ENCODE measurements at regions not wholly inside any gene's neighbourhood (a gene's known extent, or its start where the extent isn't known, plus 50 kb on each side); places are given as distances from the start of the nearest gene placed in this dataset.
"Not testable (repeated sequence)": the region's sequence is repeated elsewhere in the genome, so short reads cannot be mapped to it uniquely, and the experiment has no call there.

- no peak for TF ChIP-seq CTCF (IDR thresholded peaks at IDR 0.05; ENCODE audit: insufficient read depth, missing control alignments)
- DNase-seq (ENCODE audit: insufficient read length, low spot score) (no peak), FAIRE-seq (no peak)
Measured at GRCh38 chr14:21780429-21781084, 106.9 kb upstream of the OR4E1 start.

- no peak for TF ChIP-seq CTCF (IDR thresholded peaks at IDR 0.05; ENCODE audit: insufficient read depth, missing control alignments)
- DNase-seq (ENCODE audit: insufficient read length, low spot score) (no peak), FAIRE-seq (no peak)
Measured at GRCh38 chr14:21771671-21772070, 98.1 kb upstream of the OR4E1 start.

GRCh38 chr14:21768875-21769257, 95.2 kb upstream of the OR4E1 start:
- TF ChIP-seq CTCF (IDR thresholded peaks at IDR 0.05; ENCODE audit: insufficient read depth, missing control alignments), result no peak
- FAIRE-seq (no peak), DNase-seq (ENCODE audit: insufficient read length, low spot score) (no peak)

GRCh38 chr14:21768116-21768874, 94.7 kb upstream of the OR4E1 start:
- FAIRE-seq, result no peak
- peak; percentile 54 for TF ChIP-seq CTCF (IDR thresholded peaks at IDR 0.05; ENCODE audit: insufficient read depth, missing control alignments)

GRCh38 chr14:21760360-21760759, 86.7 kb upstream of the OR4E1 start:
- not testable (repeated sequence) for DNase-seq (ENCODE audit: insufficient read length, low spot score); FAIRE-seq

More at GRCh38 chr14:21768116-21768874, 94.7 kb upstream of the OR4E1 start:
- DNase-seq (ENCODE audit: insufficient read length, low spot score), result no peak

- DNase-seq (ENCODE audit: insufficient read length, low spot score) (no peak), FAIRE-seq (no peak)
- TF ChIP-seq CTCF (IDR thresholded peaks at IDR 0.05; ENCODE audit: insufficient read depth, missing control alignments), result no peak
Measured at GRCh38 chr14:21749306-21749868, 75.8 kb upstream of the OR4E1 start.

- no peak for FAIRE-seq
Measured at GRCh38 chr14:21748869-21749303, 75.3 kb upstream of the OR4E1 start.

More at GRCh38 chr14:21748869-21749303, 75.3 kb upstream of the OR4E1 start:
- TF ChIP-seq CTCF (IDR thresholded peaks at IDR 0.05; ENCODE audit: insufficient read depth, missing control alignments), result peak; percentile 71
- no peak for DNase-seq (ENCODE audit: insufficient read length, low spot score)

All from D721Med (cell line).